Gastroesophageal sphincter (tissue), 3 donors: ENCODE measurements at regions not wholly inside any gene's neighbourhood (a gene's known extent, or its start where the extent isn't known, plus 50 kb on each side); places are given as distances from the start of the nearest gene placed in this dataset.

ENCODE experiments used
- CTCF ChIP-seq, 4 experiments: fragments of 200-600 bp in 2 of 4; fragments of 450-650 bp in 2 of 4; sonication (generic) in 1 of 4; IDR thresholded peaks; one replicate each; pipeline ENCODE4 v1.5.1; 2017 to 2019; ENCODE audit warnings: antibody characterized with exemption in 4 of 4, mild to moderate bottlenecking in 2 of 4, moderate library complexity in 2 of 4
- EP300 ChIP-seq: sonication (generic); formaldehyde crosslinking; IDR thresholded peaks from one replicate; pipeline ENCODE4 v1.6.1; 2017; ENCODE audit warnings: antibody characterized with exemption, mild to moderate bottlenecking
- POLR2A ChIP-seq, 2 donors: fragments of 450-650 bp; IDR thresholded peaks; one replicate each; pipeline ENCODE4 v1.6.1; 2017; ENCODE audit warnings: antibody characterized with exemption in 2 of 2, mild to moderate bottlenecking in 2 of 2, moderate library complexity in 1 of 2
- POLR2AphosphoS5 ChIP-seq: sonication (generic); formaldehyde crosslinking; IDR thresholded peaks from one replicate; pipeline ENCODE4 v1.6.1; 2017; ENCODE audit warnings: antibody characterized with exemption

DNA sequence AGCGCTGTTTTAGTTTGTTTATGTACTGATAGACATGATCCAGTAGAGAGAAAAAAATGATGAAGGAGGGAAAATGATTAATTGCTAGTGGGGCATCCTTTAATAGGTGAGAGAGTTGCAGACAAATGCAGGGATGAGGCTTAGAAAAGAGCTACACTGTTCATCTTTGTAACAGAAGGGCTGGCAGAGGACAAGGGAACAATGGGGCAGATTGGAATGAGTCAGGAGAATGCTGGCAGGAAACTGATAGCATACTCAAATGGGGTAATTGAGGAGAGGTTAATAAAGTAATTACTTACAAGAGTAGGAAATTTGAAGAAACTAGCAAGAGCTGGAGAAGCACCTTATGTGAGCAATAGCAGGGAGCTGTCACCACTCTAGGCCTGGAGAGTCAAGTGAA lies 170.9 kb downstream of the OXSM start:
- TF ChIP-seq CTCF (IDR thresholded peaks at IDR 0.05) (no peak), EP300 (no peak), POLR2A (IDR thresholded peaks at IDR 0.05) (no peak), POLR2AphosphoS5 (no peak)
